Liver (tissue), 8 donors: ENCODE measurements at regions not wholly inside any gene's neighbourhood (a gene's known extent, or its start where the extent isn't known, plus 50 kb on each side); places are given as distances from the start of the nearest gene placed in this dataset.

ENCODE experiments used
- DNase-seq: peaks from one replicate; pipeline ENCODE4 v3.0.0-alpha.2; 2017; ENCODE audit warnings: low spot score
- H3K27ac ChIP-seq, 2 donors: one replicate each; pipeline ENCODE4 v1.7.0; 2013; ENCODE audit warnings: inconsistent platforms in 2 of 2, low read length in 2 of 2, control low read depth in 1 of 2, low read depth in 1 of 2, mild to moderate bottlenecking in 1 of 2
- H3K27me3 ChIP-seq, 4 donors: one replicate each; pipeline versions ENCODE4 v1.6.1 to v1.7.0; 2013; ENCODE audit warnings: low read length in 3 of 4, inconsistent platforms in 1 of 4, mild to moderate bottlenecking in 1 of 4, moderate library complexity in 1 of 4; ENCODE audit not compliant: control insufficient read depth in 4 of 4, insufficient read depth in 4 of 4
- H3K36me3 ChIP-seq, 4 donors: one replicate each; pipeline versions ENCODE4 v1.6.1 to v1.7.0; 2013; ENCODE audit warnings: low read length in 3 of 4, mild to moderate bottlenecking in 3 of 4, low read depth in 1 of 4, moderate library complexity in 1 of 4; ENCODE audit not compliant: control insufficient read depth in 4 of 4, insufficient read depth in 3 of 4
- H3K4me1 ChIP-seq, 4 donors: one replicate each; pipeline versions ENCODE4 v1.6.1 to v1.7.0; 2013; ENCODE audit warnings: low read length in 3 of 4, mild to moderate bottlenecking in 3 of 4, moderate library complexity in 1 of 4; ENCODE audit not compliant: control insufficient read depth in 4 of 4, insufficient read depth in 4 of 4
- H3K4me3 ChIP-seq, 3 donors: one replicate each; pipeline versions ENCODE4 v1.6.1 to v1.7.0; 2013; ENCODE audit warnings: low read length in 3 of 3, control low read depth in 1 of 3, low read depth in 1 of 3, mild to moderate bottlenecking in 1 of 3
- H3K9ac ChIP-seq, 2 donors: one replicate each; pipeline ENCODE4 v1.7.0; 2013; ENCODE audit warnings: low read length in 2 of 2, mild to moderate bottlenecking in 2 of 2, moderate library complexity in 2 of 2, control low read depth in 1 of 2, low read depth in 1 of 2
- H3K9me3 ChIP-seq, 4 donors: one replicate each; pipeline versions ENCODE4 v1.6.1 to v1.7.0; 2013; ENCODE audit warnings: low read length in 3 of 4; ENCODE audit not compliant: control insufficient read depth in 4 of 4
- ATF3 ChIP-seq: IDR thresholded peaks from 2 replicates; pipeline ENCODE4 v1.6.1; 2016; ENCODE audit warnings: antibody characterized with exemption
- CTCF ChIP-seq: fragments of 150-350 bp; IDR thresholded peaks from 2 replicates; pipeline ENCODE4 v1.5.1; 2017; ENCODE audit warnings: improper control_type of control experiment, low read depth, low read length; ENCODE audit not compliant: missing input control
- EGR1 ChIP-seq, 2 donors: IDR thresholded peaks; 2 replicates each; pipeline ENCODE4 v1.6.1; 2016 to 2018; ENCODE audit warnings: antibody characterized with exemption in 2 of 2, low read depth in 2 of 2
- FOXA1 ChIP-seq: IDR thresholded peaks from 2 replicates; pipeline ENCODE4 v1.6.1; 2016; ENCODE audit warnings: antibody characterized with exemption
- FOXA2 ChIP-seq: IDR thresholded peaks from 2 replicates; pipeline ENCODE4 v1.6.1; 2016; ENCODE audit warnings: antibody characterized with exemption
- GABPA ChIP-seq, 2 donors: IDR thresholded peaks in 1 of 2; conservative IDR thresholded peaks in 1 of 2; 2 replicates each; pipeline ENCODE4 v1.6.1; 2016; ENCODE audit warnings: antibody characterized with exemption in 2 of 2, mild to moderate bottlenecking in 1 of 2, moderate library complexity in 1 of 2
- HNF4A ChIP-seq, 2 donors: conservative IDR thresholded peaks; 2 replicates each; pipeline ENCODE4 v1.6.1; 2016; ENCODE audit warnings: antibody characterized with exemption in 2 of 2, mild to moderate bottlenecking in 2 of 2
- HNF4G ChIP-seq: IDR thresholded peaks from 2 replicates; pipeline ENCODE4 v1.6.1; 2016; ENCODE audit warnings: antibody characterized with exemption
- JUND ChIP-seq, 2 donors: IDR thresholded peaks; 2 replicates each; pipeline ENCODE4 v1.6.1; 2016; ENCODE audit warnings: antibody characterized with exemption in 2 of 2
- MAX ChIP-seq: IDR thresholded peaks from 2 replicates; pipeline ENCODE4 v1.6.1; 2016; ENCODE audit warnings: antibody characterized with exemption
- NR2F2 ChIP-seq: IDR thresholded peaks from 2 replicates; pipeline ENCODE4 v1.6.1; 2016; ENCODE audit warnings: antibody characterized with exemption
- RAD21 ChIP-seq, 2 donors: IDR thresholded peaks; 2 replicates each; pipeline ENCODE4 v1.6.1; 2016; ENCODE audit warnings: antibody characterized with exemption in 2 of 2, mild to moderate bottlenecking in 2 of 2
- RXRA ChIP-seq, 2 donors: IDR thresholded peaks; 2 replicates each; pipeline ENCODE4 v1.6.1; 2017 to 2018; ENCODE audit warnings: antibody characterized with exemption in 2 of 2, mild to moderate bottlenecking in 1 of 2
- SP1 ChIP-seq: IDR thresholded peaks from 2 replicates; pipeline ENCODE4 v1.6.1; 2018; ENCODE audit warnings: antibody characterized with exemption, mild to moderate bottlenecking
- TAF1 ChIP-seq: conservative IDR thresholded peaks from 2 replicates; pipeline ENCODE4 v1.6.1; 2016; ENCODE audit warnings: antibody characterized with exemption, mild to moderate bottlenecking
- YY1 ChIP-seq: IDR thresholded peaks from 2 replicates; pipeline ENCODE4 v1.6.1; 2016; ENCODE audit warnings: antibody characterized with exemption, mild to moderate bottlenecking
- ZBTB33 ChIP-seq: IDR thresholded peaks from 2 replicates; pipeline ENCODE4 v1.6.1; 2016; ENCODE audit warnings: antibody characterized with exemption
- WGBS: extraction: QIAGEN DNeasy Blood & Tissue Kit; methylation state at CpG from one replicate; pipeline ENCODE4 v1.1.7; 2013; 5-methylcytosine and 5-hydroxymethylcytosine counted together
- donor health status: healthy.
- donor health status: healthy.
- donor health status: healthy.
- donor health status: healthy.
- donor health status: healthy.

GRCh38 chr13:37484056-37484455 is 114.5 kb downstream of the POSTN start (continued):
- no peak for TF ChIP-seq CTCF
- TF ChIP-seq NR2F2 = no peak

GRCh38 chr13:37482331-37482730 is 116.2 kb downstream of the POSTN start:
- WGBS = 89% methylated on average over 2 of the region's 2 CpGs
- no peaks in the 10 kb centered on the region for H3K27me3 ChIP-seq
- H3K9me3 ChIP-seq = no peaks in the 10 kb centered on the region
- no peak overlapping the region for H3K9ac ChIP-seq
- no peak for TF ChIP-seq SP1
- TF ChIP-seq RXRA (IDR thresholded peaks at IDR 0.05) = no peak
- TF ChIP-seq MAX = no peak
- TF ChIP-seq FOXA2 = no peak
- no peak for TF ChIP-seq TAF1
- no peak for TF ChIP-seq YY1
- no peak for TF ChIP-seq ZBTB33
- no peak for TF ChIP-seq HNF4A (conservative IDR thresholded peaks at IDR 0.05)
- TF ChIP-seq GABPA (IDR thresholded peaks at IDR 0.05 in 1 of 2, conservative IDR thresholded peaks at IDR 0.05 in 1 of 2) = no peak
- no peak overlapping the region for H3K27ac ChIP-seq
- no peak overlapping the region for H3K4me3 ChIP-seq
- no peak for DNase-seq
- H3K4me1 ChIP-seq = no peaks in the 10 kb centered on the region
- H3K36me3 ChIP-seq = no peaks in the 10 kb centered on the region

GRCh38 chr13:37481885-37482227 is 116.7 kb downstream of the POSTN start:
- Histone ChIP-seq H3K27ac (no peak overlapping the region), H3K36me3 (no peaks in the 10 kb centered on the region), H3K9me3 (no peaks in the 10 kb centered on the region), H3K4me1 (no peaks in the 10 kb centered on the region), H3K9ac (no peak overlapping the region), H3K4me3 (no peak overlapping the region), H3K27me3 (no peaks in the 10 kb centered on the region)
- 56% methylated on average over 1 of the region's 1 CpG for WGBS
- TF ChIP-seq SP1 (no peak), ATF3 (no peak), HNF4A (conservative IDR thresholded peaks at IDR 0.05) (no peak), RAD21 (IDR thresholded peaks at IDR 0.05) (no peak), ZBTB33 (no peak), GABPA (IDR thresholded peaks at IDR 0.05 in 1 of 2, conservative IDR thresholded peaks at IDR 0.05 in 1 of 2) (no peak), JUND (IDR thresholded peaks at IDR 0.05) (no peak), TAF1 (no peak), RXRA (IDR thresholded peaks at IDR 0.05) (no peak), MAX (no peak), FOXA2 (no peak), FOXA1 (no peak), HNF4G (no peak), NR2F2 (no peak), YY1 (no peak), CTCF (no peak), EGR1 (IDR thresholded peaks at IDR 0.05; ENCODE audit: low read depth in 2 of 2) (no peak)
- no peak for DNase-seq
